HEK293 (cell line): ENCODE measurements at regions not wholly inside any gene's neighbourhood (a gene's known extent, or its start where the extent isn't known, plus 50 kb on each side); places are given as distances from the start of the nearest gene placed in this dataset.

Source experiments
- CTCF ChIP-seq: fragments of 450-650 bp; formaldehyde crosslinking; IDR thresholded peaks from 2 replicates; pipeline ENCODE4 v1.5.1; 2016; ENCODE audit warnings: missing biosample characterization, missing genetic modification characterization
- ZBTB7A ChIP-seq: fragments of 450-650 bp; formaldehyde crosslinking; IDR thresholded peaks from 2 replicates; pipeline ENCODE4 v1.5.1; 2016; ENCODE audit warnings: low read depth, missing biosample characterization, missing genetic modification characterization
- ZNF184 ChIP-seq: fragments of 450-650 bp; IDR thresholded peaks from 2 replicates; pipeline ENCODE4 v1.5.1; 2018; ENCODE audit warnings: missing biosample characterization, mild to moderate bottlenecking, missing genetic modification characterization
- ZNF398 ChIP-seq: fragments of 450-650 bp; formaldehyde crosslinking; IDR thresholded peaks from 2 replicates; pipeline ENCODE4 v1.5.1; 2017; ENCODE audit warnings: missing biosample characterization, missing genetic modification characterization

- TF ChIP-seq ZNF398 (tag by site-specific recombination) (no peak), ZNF184 (tag by site-specific recombination) (no peak), CTCF (tag by site-specific recombination) (no peak), ZBTB7A (no peak)
Measured at GRCh38 chr1:232515706-232516105, 114.2 kb downstream of the SIPA1L2 start.
